COLO668 (cell line): ENCODE measurements at regions not wholly inside any gene's neighbourhood (a gene's known extent, or its start where the extent isn't known, plus 50 kb on each side); places are given as distances from the start of the nearest gene placed in this dataset.

Experiments used
- DNase-seq: peaks from one replicate; lab custom pipeline; 2025; ENCODE audit not compliant: unreplicated experiment; lab: John Stamatoyannopoulos, UW

DNA sequence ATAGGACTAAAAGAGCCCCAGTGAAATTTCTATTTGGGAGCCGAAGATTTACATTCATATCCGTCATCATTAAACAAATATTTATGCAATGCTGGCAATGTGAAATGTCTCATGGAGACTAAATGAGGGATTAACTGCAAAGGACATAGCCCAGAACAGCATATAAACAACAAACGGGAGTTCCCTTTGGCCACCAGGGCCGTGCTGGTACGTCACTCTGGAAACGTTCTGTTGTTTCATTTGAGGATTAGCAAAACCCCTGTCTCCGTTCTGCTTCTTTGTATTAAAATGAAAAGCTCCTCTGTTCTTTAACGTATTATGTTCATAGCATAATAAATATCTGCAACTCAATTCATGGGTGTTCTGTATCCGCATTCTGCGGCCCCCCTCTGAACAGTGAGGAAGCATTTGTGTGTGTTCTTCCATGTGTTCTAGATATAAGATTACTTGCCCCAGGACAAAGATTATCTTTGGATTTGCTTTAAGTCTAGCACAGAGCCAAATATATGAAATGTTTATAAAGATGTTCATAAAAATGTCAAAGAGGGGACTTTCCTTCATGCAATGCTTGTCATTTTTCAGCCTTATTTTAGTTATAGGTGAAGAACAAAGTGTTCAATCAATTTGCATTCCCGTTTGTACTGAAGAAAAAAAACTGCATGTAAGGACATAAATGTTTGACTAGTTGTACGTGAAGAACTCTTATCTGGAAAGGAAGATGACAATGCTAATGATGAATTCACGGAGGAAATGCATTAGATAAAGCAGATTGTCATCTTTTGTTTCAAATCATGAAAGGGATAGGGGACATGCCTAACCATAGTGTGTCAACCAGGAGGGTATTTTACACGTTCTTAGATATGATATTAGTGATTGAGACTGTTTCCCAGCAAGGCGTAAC is 90.0 kb upstream of the TNFAIP3 start:
- DNase-seq = no peak

DNA sequence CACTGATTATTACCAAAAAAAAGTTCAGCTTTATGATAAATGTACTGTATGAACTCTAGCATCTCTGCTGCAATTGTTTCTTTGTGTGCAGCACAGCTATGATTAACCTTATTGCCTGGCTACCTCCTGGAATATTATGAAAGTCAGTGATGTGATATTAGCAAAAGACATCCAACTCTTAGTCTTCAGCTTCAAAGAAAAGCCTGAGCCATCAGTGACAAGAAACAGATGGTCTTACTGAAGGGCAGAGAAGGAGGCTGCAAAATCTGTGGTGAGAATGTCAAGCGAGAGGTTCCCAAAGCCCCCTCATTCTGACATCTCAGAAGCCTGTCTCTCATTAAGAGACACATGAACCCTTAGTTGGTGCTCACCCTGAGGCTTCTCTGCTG is 89.4 kb upstream of the TNFAIP3 start:
- DNase-seq = no peak

DNA sequence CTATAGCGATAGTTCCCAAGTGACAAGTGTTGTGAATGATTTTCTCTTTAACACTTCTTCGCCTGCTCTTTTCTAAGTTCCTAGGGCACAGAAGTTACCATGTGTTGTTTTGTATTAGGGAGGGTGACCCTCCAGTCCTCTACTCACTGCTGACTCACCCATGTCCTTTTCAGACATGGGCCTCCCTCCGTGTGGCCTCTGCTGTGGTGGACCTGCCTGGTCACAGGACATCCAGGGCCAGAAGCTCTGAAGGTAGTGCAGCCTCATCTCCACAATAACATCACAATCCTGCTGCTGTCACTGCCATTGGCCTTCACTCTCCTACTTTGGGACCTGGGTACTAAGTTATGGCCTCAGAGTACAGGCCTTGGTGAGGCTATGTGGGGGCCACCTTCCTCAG is 87.1 kb upstream of the TNFAIP3 start:
- no peak for DNase-seq

DNA sequence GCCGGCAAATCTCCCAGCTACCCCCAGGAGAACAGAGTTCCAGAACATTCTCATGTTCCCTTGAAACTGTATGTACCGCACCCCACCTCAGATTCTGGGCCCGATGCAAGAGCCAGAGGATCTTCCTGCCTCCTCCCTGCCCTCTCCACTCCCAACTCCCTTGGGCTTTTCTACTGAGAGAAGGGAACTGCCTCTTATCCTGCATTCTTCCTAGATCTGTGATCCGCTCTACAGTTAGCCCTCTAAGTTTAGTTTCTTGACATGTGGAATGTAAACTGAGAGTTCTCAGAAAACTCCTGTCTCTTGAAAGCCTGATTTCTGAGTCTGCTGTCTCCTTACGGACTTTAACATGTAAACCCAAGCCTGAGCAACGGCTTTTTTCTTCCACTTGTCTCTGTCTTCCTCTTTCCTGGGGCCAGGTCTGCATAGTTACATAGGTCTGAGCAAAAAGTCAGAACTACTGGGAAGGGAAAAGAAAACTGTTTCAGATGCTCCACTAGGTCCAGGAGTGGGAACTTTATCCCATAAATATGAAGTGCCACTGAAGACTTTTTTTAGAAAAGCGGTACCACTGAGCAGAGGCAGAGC is 86.5 kb upstream of the TNFAIP3 start:
- DNase-seq = no peak

- DNase-seq = no peak
Observed at GRCh38 chr6:137781639-137782038, 85.4 kb upstream of the TNFAIP3 start.

DNA sequence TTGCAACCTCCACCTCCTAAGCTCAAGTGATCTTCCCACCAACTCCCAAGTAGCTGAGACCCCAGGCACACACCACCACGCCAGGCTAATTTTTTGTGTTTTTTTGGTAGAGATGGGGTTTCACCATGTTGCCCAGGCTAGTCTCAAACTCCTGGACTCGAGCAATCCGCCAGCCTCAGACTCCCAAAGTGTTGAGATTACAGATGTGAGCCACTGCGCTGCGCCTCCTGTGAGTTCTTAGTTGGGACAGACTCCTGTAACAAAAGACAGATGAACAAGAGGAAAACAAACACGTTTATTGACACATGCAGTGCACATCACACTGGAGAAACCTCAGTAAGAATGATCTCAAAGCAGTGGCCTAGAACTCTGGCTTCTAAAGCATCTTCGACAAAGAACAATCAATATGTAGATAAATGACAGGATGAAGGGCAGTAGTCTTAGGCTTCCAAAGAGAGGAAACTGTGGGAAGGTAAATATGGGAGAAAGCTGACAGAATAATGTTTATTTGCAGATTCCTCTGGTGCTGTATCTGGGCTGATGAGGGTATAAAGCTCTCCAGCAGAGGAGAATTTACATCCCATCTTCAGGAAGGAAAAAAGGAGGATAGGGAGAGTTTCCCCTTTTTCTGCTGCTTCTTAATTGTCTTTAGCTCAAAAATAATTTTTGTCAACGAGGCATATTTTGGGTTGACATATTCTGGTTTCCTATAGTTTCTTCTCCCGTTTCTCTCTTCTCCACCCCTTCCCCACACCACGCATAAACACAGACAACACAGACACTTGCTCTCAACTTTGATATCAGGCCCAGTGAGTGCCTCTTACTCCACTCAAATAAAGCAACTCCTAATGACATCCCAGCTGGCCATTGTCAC is 84.7 kb upstream of the TNFAIP3 start:
- DNase-seq = no peak

DNA sequence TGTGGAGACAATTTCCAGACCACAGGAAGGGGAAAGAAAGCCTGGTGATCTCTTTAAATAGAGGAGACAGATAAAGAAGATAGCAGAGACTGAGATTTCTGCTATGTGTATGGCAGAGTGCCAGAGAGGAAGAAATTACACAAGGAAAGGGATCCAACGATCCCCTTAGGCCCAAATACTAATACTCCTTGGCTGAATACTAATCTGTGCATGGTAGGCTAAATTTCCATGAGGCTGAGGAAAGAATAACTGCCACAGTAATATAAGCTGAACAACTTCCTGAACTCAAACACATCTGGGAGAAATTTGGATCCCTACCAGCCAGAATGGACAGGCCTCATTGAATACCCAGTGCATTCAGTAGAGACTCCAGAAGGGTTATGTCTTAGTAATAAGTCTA is 83.3 kb upstream of the TNFAIP3 start:
- no peak for DNase-seq

- no peak for DNase-seq
Observed at GRCh38 chr6:137784583-137784982, 82.5 kb upstream of the TNFAIP3 start.

DNA sequence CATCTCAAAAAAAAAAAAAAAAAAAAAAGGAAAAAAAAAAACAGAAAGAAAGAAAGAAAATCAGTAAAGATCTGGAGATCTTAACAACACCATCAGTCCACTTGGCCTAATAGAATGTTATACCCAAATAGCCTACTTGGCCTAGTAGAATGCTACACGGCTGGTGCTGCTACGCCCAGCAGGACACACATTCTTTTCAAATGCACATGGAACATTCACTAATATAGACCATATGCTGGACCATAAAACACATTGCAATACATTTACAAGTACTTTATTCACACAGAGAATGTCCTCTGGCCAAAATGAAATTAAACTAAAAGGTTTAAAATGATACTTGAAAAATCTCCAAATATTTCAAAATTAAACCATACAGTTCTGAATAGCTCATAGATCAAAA is 80.0 kb upstream of the TNFAIP3 start:
- no peak for DNase-seq

DNA sequence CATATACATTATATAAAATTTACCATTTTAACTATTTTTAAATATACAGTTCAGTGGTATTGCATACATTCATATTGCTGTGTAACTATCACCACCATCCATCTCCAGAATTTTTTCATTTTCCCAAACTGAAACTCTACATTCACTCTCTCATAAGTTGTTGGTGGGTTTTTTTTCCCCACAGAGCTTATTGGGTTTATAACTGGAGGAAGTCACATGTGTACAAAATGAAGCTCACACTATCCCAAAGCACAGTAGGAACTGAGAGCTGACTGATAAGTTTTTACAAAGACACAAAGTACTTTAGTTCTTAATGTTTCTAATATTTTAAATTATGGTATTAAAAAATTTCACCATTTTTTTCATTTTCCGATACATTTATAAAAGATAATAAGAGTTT is 78.8 kb upstream of the TNFAIP3 start:
- DNase-seq = no peak

DNA sequence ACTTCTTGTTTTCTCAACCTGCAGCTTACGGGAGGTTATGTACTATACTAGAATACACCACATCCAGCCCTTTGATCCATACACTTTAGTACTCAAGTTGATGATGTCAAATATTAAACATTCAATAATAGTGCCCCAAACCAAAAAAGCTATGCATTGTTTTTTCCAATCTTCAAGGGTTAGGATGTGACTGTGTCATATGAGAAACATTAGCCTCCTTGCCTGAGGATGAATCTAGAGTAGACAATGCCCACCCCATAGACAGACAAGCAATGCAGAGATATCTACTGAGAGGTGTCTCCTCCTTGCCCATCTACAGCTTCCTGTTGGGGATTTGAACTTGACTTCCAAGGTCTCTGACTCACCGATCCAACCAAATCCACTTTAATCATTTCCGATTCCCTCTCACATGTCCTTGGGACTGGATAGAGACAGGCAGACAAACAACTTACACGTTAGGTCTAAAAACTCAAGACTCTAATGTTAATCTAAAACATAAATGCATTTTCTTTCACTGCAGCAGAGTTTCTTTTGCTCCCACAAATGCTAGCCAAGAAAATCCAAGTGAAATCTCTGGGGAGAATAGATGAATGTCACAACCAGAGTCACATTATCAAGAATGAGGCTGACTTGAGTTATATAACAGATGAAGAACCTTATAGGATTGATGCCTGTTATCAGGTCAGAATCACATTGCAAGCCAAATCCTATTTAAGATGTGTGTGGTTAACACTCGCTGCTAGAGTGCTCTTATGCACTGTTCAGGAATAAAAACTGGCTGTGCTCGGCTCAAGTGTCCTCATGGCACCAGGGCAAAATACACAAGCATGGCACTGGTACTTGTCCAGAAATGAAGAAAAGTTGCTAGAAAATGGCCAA is 75.5 kb upstream of the TNFAIP3 start:
- DNase-seq = no peak

- DNase-seq = no peak
Observed at GRCh38 chr6:137792160-137793033, 74.7 kb upstream of the TNFAIP3 start.

GRCh38 chr6:137793805-137794515 is 73.1 kb upstream of the TNFAIP3 start:
- DNase-seq = no peak

GRCh38 chr6:137794516-137795201 is 72.4 kb upstream of the TNFAIP3 start:
- DNase-seq = no peak

- DNase-seq = no peak
Observed at GRCh38 chr6:137795501-137795900, 71.6 kb upstream of the TNFAIP3 start.

DNA sequence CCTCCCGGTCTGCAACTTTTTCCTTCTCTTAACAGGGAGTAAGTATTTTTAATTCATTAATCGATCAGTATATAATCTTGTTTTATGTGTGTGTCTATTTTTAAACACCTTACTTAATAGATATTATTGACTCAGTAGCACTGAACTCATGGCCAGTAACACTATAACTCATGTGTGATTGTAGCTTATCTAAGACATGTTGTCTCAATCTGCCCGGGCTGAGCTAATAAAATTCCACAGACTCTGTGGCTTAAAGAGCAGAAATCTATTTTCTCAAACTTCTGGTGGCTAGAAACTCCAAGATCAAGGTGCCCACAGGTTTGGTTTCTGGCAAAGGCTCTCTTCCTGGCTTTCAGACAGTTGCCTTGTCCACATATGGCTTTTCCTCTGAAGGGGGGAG is 68.8 kb upstream of the TNFAIP3 start:
- no peak for DNase-seq

DNA sequence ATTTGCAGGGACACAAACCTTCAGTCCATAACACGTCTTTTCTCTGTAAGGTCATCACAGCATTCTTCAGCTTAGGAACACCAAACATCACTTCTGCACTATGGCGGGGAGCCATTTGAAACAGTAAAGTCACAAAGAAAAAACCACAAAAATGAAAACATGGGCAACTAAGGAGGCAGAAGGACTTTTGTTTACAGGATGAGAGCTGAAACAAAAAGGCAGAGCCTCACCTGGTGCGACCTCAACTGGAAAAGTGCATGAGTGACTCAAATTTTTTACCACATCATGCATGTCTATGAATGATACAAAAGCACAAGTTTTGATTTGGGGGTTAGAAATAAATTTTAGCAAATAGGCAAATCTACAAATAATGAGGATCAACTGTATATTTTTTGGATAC is 68.2 kb upstream of the TNFAIP3 start:
- DNase-seq = no peak

DNA sequence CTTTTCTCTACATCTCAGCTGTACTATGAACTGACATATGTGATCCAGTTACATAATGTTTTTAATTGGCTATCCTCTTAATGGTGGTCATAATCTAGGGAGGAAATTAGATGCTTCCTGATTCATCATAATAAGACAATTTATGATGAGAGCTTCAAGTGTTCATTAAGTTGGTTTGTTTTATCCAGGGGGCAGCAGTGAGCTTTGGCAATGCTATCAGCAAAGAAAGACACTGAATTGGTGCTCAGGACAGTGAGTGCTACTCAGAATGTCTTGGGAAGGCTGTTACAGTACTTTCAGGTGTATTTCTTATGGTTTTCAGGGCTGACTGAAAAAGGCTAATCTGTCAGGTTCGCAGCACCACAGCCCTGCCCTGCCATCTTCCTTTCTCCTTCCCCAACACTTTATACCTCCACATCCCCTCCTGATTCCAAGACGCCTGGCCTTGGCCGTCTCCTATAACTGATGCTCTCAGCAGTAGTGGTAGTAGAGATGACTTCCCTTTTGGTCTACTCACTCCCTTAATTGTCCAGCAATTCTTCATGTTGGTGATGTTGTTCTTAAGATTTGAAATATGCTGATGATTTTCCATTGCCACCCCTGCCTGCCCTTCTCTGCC is 67.0 kb upstream of the TNFAIP3 start:
- no peak for DNase-seq
